ENCODE measurements at regions not wholly inside any gene's neighbourhood (a gene's known extent, or its start where the extent isn't known, plus 50 kb on each side); places are given as distances from the start of the nearest gene placed in this dataset.

DNA sequence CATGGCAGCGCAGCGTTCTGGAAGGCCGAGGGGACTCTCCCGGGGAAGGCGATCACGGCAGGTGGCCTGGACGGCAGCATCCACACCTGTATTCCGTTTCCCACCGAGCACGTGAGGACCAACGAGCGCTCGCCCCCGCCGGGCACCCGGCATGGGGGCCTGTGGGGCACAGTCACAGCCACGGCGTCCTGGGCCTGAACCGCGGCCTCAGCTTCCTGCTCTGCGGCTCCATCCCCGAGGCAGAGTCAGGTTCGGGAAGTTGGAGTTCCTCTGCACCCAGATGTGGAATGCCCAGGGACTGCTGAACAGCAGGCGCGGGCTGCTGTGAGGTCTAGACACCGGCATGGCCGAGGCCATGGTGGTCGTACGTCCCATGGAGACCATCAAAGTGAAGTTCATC is 1713.9 kb downstream of the TP53TG3F start:
- no peak for ATAC-seq (ENCODE audit: insufficient number of reproducible peaks, low FRiP score, low read depth)
- TF ChIP-seq, protein P1, sequence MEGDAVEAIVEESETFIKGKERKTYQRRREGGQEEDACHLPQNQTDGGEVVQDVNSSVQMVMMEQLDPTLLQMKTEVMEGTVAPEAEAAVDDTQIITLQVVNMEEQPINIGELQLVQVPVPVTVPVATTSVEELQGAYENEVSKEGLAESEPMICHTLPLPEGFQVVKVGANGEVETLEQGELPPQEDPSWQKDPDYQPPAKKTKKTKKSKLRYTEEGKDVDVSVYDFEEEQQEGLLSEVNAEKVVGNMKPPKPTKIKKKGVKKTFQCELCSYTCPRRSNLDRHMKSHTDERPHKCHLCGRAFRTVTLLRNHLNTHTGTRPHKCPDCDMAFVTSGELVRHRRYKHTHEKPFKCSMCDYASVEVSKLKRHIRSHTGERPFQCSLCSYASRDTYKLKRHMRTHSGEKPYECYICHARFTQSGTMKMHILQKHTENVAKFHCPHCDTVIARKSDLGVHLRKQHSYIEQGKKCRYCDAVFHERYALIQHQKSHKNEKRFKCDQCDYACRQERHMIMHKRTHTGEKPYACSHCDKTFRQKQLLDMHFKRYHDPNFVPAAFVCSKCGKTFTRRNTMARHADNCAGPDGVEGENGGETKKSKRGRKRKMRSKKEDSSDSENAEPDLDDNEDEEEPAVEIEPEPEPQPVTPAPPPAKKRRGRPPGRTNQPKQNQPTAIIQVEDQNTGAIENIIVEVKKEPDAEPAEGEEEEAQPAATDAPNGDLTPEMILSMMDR (IDR thresholded peaks at IDR 0.05): no peak
- H3K36me3 ChIP-seq: no peaks in the 10 kb centered on the region
- no peaks in the 10 kb centered on the region for H3K4me1 ChIP-seq (ENCODE audit: control insufficient read depth in 1 of 2, low read depth in 2 of 2)
- no peak overlapping the region for H3K27ac ChIP-seq
- no peak overlapping the region for H3K4me3 ChIP-seq
- H3K27me3 ChIP-seq (replicated peaks; ENCODE audit: insufficient read depth): no peaks in the 10 kb centered on the region
- no peaks in the 10 kb centered on the region for H3K9me3 ChIP-seq
- DNase-seq (ENCODE audit: low spot score): no peak

GRCh38 chr16:35174016-35174415 is 1714.6 kb downstream of the TP53TG3F start:
- H3K9me3 ChIP-seq: no peaks in the 10 kb centered on the region
- H3K4me1 ChIP-seq (ENCODE audit: control insufficient read depth in 1 of 2, low read depth in 2 of 2): no peaks in the 10 kb centered on the region
- H3K4me3 ChIP-seq: no peak overlapping the region
- no peaks in the 10 kb centered on the region for H3K36me3 ChIP-seq
- H3K27ac ChIP-seq: no peak overlapping the region
- no peaks in the 10 kb centered on the region for H3K27me3 ChIP-seq (replicated peaks; ENCODE audit: insufficient read depth)
- ATAC-seq (ENCODE audit: insufficient number of reproducible peaks, low FRiP score, low read depth): no peak
- DNase-seq (ENCODE audit: low spot score): no peak
- TF ChIP-seq, protein P1 (IDR thresholded peaks at IDR 0.05): no peak

DNA sequence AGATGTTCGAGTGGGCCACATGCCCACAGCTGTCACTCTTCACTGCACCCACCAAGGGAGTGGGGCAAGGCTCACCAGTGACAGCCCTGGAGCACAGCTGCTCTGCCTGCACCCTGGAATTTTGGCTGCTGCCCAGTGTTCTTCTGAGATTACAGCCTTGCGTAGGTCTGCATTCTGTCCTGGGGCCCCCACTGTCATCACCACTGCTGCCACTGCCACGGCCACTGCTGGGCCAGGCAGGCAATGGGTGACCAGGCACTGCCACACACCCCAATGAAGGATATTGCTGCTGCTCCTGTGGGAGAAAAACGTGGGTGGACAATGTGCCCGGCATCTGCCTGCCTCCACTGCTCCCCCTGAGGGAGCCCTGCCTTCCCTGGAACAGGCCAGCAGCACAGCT is 1717.0 kb downstream of the TP53TG3F start:
- Histone ChIP-seq H3K27me3 (replicated peaks; ENCODE audit: insufficient read depth) (no peaks in the 10 kb centered on the region), H3K9me3 (no peaks in the 10 kb centered on the region), H3K4me1 (ENCODE audit: control insufficient read depth in 1 of 2, low read depth in 2 of 2) (no peaks in the 10 kb centered on the region), H3K4me3 (no peak overlapping the region), H3K27ac (no peak overlapping the region), H3K36me3 (no peaks in the 10 kb centered on the region)
- ATAC-seq (ENCODE audit: insufficient number of reproducible peaks, low FRiP score, low read depth) (no peak), DNase-seq (ENCODE audit: low spot score) (no peak)
- TF ChIP-seq, protein P1 (IDR thresholded peaks at IDR 0.05): no peak

GRCh38 chr16:35177851-35178250 is 1718.4 kb downstream of the TP53TG3F start:
- H3K9me3 ChIP-seq: no peaks in the 10 kb centered on the region
- H3K27ac ChIP-seq: no peak overlapping the region
- no peaks in the 10 kb centered on the region for H3K4me1 ChIP-seq (ENCODE audit: control insufficient read depth in 1 of 2, low read depth in 2 of 2)
- ATAC-seq (ENCODE audit: insufficient number of reproducible peaks, low FRiP score, low read depth) (no peak), DNase-seq (ENCODE audit: low spot score) (no peak)
- H3K27me3 ChIP-seq (replicated peaks; ENCODE audit: insufficient read depth): no peaks in the 10 kb centered on the region
- no peaks in the 10 kb centered on the region for H3K36me3 ChIP-seq
- no peak overlapping the region for H3K4me3 ChIP-seq
- TF ChIP-seq, protein P1 (IDR thresholded peaks at IDR 0.05): no peak

GRCh38 chr16:35180970-35181369 is 1721.6 kb downstream of the TP53TG3F start:
- TF ChIP-seq, protein P1 (IDR thresholded peaks at IDR 0.05): no peak
- Histone ChIP-seq H3K27me3 (replicated peaks; ENCODE audit: insufficient read depth) (no peaks in the 10 kb centered on the region), H3K27ac (no peak overlapping the region), H3K9me3 (no peaks in the 10 kb centered on the region), H3K36me3 (no peaks in the 10 kb centered on the region), H3K4me1 (ENCODE audit: control insufficient read depth in 1 of 2, low read depth in 2 of 2) (no peaks in the 10 kb centered on the region), H3K4me3 (no peak overlapping the region)
- DNase-seq (ENCODE audit: low spot score) (no peak), ATAC-seq (ENCODE audit: insufficient number of reproducible peaks, low FRiP score, low read depth) (no peak)

Data from thoracic aorta (tissue), 2 donors.